ENCODE measurements at regions not wholly inside any gene's neighbourhood (a gene's known extent, or its start where the extent isn't known, plus 50 kb on each side); places are given as distances from the start of the nearest gene placed in this dataset.
A peak's percentile ranks its signal among the peaks of the same experiment; 100 is the strongest.

- H3K9ac ChIP-seq (ENCODE audit: control insufficient read depth, extremely low read depth, insufficient read depth, low read length), result no peak overlapping the region
- dilution Hi-C loops (cut with MboI; ENCODE audit: extremely low pct_ligation_motif_present, low sequenced_read_pairs), result no loop called here
- no peak overlapping the region for H3K4me2 ChIP-seq (ENCODE audit: control insufficient read depth, extremely low read depth, insufficient read depth, low read depth, low read length)
- no peaks in the 10 kb centered on the region for H3K9me3 ChIP-seq (ENCODE audit: control insufficient read depth, low read depth, low read length)
- no peak for DNase-seq (ENCODE audit: low read depth, low spot score)
- H4K20me1 ChIP-seq (ENCODE audit: control insufficient read depth, extremely low read depth, insufficient read depth, low read length), result no peaks in the 10 kb centered on the region
- H3K9me1 ChIP-seq (ENCODE audit: control insufficient read depth, extremely low read depth, insufficient read depth, low read length), result no peaks in the 10 kb centered on the region
- TF ChIP-seq EZH2 (IDR thresholded peaks at IDR 0.05; ENCODE audit: low read length), result no peak
- no peak for TF ChIP-seq CTCF (optimal IDR thresholded peaks at IDR 0.05 in 1 of 3, IDR thresholded peaks at IDR 0.05 in 1 of 3, conservative IDR thresholded peaks at IDR 0.05 in 1 of 3; ENCODE audit: extremely low read depth in 1 of 3, insufficient read depth in 2 of 3, low read length in 3 of 3)
- peaks cover 19% of the 10 kb centered on the region for H3K4me1 ChIP-seq (ENCODE audit: control insufficient read depth, extremely low read depth, insufficient read depth, low read length)
- H3K36me3 ChIP-seq (ENCODE audit: control insufficient read depth in 2 of 2, extremely low read depth in 1 of 2, insufficient read depth in 2 of 2, low read length in 2 of 2), result no peaks in the 10 kb centered on the region
- no peak overlapping the region for H3K4me3 ChIP-seq (ENCODE audit: control insufficient read depth in 2 of 3, extremely low read depth in 1 of 3, insufficient read depth in 2 of 3, low read depth in 1 of 3, low read length in 3 of 3)
- no peaks in the 10 kb centered on the region for H3K27me3 ChIP-seq (ENCODE audit: control insufficient read depth, extremely low read depth, insufficient read depth, low read length)
- H3K27ac ChIP-seq (ENCODE audit: control insufficient read depth, insufficient read depth, low read length), result no peak overlapping the region
- no peak for FAIRE-seq
- no peak overlapping the region for H2AFZ ChIP-seq (ENCODE audit: control insufficient read depth, low read length)
- no peaks in the 10 kb centered on the region for H3K79me2 ChIP-seq (ENCODE audit: control insufficient read depth, insufficient read depth, low read length)
Measured at GRCh38 chr20:5670036-5670536, 59.3 kb upstream of the GPCPD1 start.

- no peaks in the 10 kb centered on the region for H3K36me3 ChIP-seq (ENCODE audit: control insufficient read depth in 2 of 2, extremely low read depth in 1 of 2, insufficient read depth in 2 of 2, low read length in 2 of 2)
- H4K20me1 ChIP-seq (ENCODE audit: control insufficient read depth, extremely low read depth, insufficient read depth, low read length), result no peaks in the 10 kb centered on the region
- no peak overlapping the region for H2AFZ ChIP-seq (ENCODE audit: control insufficient read depth, low read length)
- H3K4me3 ChIP-seq (ENCODE audit: control insufficient read depth in 2 of 3, extremely low read depth in 1 of 3, insufficient read depth in 2 of 3, low read depth in 1 of 3, low read length in 3 of 3), result no peak overlapping the region
- no peaks in the 10 kb centered on the region for H3K9me1 ChIP-seq (ENCODE audit: control insufficient read depth, extremely low read depth, insufficient read depth, low read length)
- dilution Hi-C loops (cut with MboI; ENCODE audit: extremely low pct_ligation_motif_present, low sequenced_read_pairs), result no loop called here
- H3K9ac ChIP-seq (ENCODE audit: control insufficient read depth, extremely low read depth, insufficient read depth, low read length), result no peak overlapping the region
- peak overlapping the region; percentile 45 for H3K4me2 ChIP-seq (ENCODE audit: control insufficient read depth, extremely low read depth, insufficient read depth, low read depth, low read length)
- H3K4me1 ChIP-seq (ENCODE audit: control insufficient read depth, extremely low read depth, insufficient read depth, low read length), result peaks cover 12% of the 10 kb centered on the region
- DNase-seq (ENCODE audit: low read depth, low spot score) (no peak), FAIRE-seq (peak; percentile 90)
- H3K27me3 ChIP-seq (ENCODE audit: control insufficient read depth, extremely low read depth, insufficient read depth, low read length), result no peaks in the 10 kb centered on the region
- H3K9me3 ChIP-seq (ENCODE audit: control insufficient read depth, low read depth, low read length), result no peaks in the 10 kb centered on the region
- H3K27ac ChIP-seq (ENCODE audit: control insufficient read depth, insufficient read depth, low read length), result no peak overlapping the region
- no peak for TF ChIP-seq EZH2 (IDR thresholded peaks at IDR 0.05; ENCODE audit: low read length)
- no peak for TF ChIP-seq CTCF (optimal IDR thresholded peaks at IDR 0.05 in 1 of 3, IDR thresholded peaks at IDR 0.05 in 1 of 3, conservative IDR thresholded peaks at IDR 0.05 in 1 of 3; ENCODE audit: extremely low read depth in 1 of 3, insufficient read depth in 2 of 3, low read length in 3 of 3)
- H3K79me2 ChIP-seq (ENCODE audit: control insufficient read depth, insufficient read depth, low read length), result no peaks in the 10 kb centered on the region
Measured at GRCh38 chr20:5668529-5668868, 57.7 kb upstream of the GPCPD1 start.
